Keratinocyte (primary cell): ENCODE measurements at regions not wholly inside any gene's neighbourhood (a gene's known extent, or its start where the extent isn't known, plus 50 kb on each side); places are given as distances from the start of the nearest gene placed in this dataset.

Experiments used
- DNase-seq: peaks from one replicate; pipeline ENCODE4 v3.0.0-alpha.2; 2011; ENCODE audit warnings: low read depth, missing footprints, low spot score
- FAIRE-seq: peaks from 2 replicates; lab custom pipeline; 2011; peaks lifted over from hg19 to GRCh38; lab: Jason Lieb, UNC
- H2AFZ ChIP-seq: 2 replicates; pipeline ENCODE4 v1.6.0; 2012; ENCODE audit warnings: low read length, control low read depth, inconsistent platforms; ENCODE audit not compliant: control insufficient read depth
- H3K27ac ChIP-seq: 2 replicates; pipeline ENCODE4 v1.5.1; 2011; ENCODE audit warnings: low read length; ENCODE audit not compliant: control insufficient read depth, insufficient read depth
- H3K27me3 ChIP-seq: 3 replicates; pipeline ENCODE4 v1.6.0; 2011; ENCODE audit warnings: low read length; ENCODE audit not compliant: control insufficient read depth, insufficient read depth; ENCODE audit errors: extremely low read depth
- H3K36me3 ChIP-seq, 2 experiments: 2 replicates in 1 of 2; 3 replicates in 1 of 2; pipeline ENCODE4 v1.5.1; 2011; ENCODE audit warnings: low read length in 2 of 2, mild to moderate bottlenecking in 1 of 2; ENCODE audit not compliant: control insufficient read depth in 2 of 2, insufficient read depth in 2 of 2; ENCODE audit errors: extremely low read depth in 1 of 2
- H3K4me1 ChIP-seq: 3 replicates; pipeline ENCODE4 v1.5.1; 2011; ENCODE audit warnings: low read length; ENCODE audit not compliant: control insufficient read depth, insufficient read depth; ENCODE audit errors: extremely low read depth
- H3K4me2 ChIP-seq: 3 replicates; pipeline ENCODE4 v1.6.0; 2011; ENCODE audit warnings: low read depth, low read length; ENCODE audit not compliant: control insufficient read depth, insufficient read depth; ENCODE audit errors: extremely low read depth
- H3K4me3 ChIP-seq, 3 experiments: fragments of 200-600 bp in 1 of 3; sonication (generic) in 1 of 3; 2 replicates in 2 of 3; 3 replicates in 1 of 3; pipeline ENCODE4 v1.5.1; 2011 to 2016; ENCODE audit warnings: low read length in 3 of 3, mild to moderate bottlenecking in 3 of 3, control low read depth in 2 of 3, inconsistent platforms in 1 of 3, low read depth in 1 of 3, mixed read lengths in 1 of 3, mixed run types in 1 of 3, moderate library complexity in 1 of 3; ENCODE audit not compliant: control insufficient read depth in 2 of 3, insufficient read depth in 2 of 3; ENCODE audit errors: extremely low read depth in 1 of 3
- H3K79me2 ChIP-seq: 2 replicates; pipeline ENCODE4 v1.6.0; 2012; ENCODE audit warnings: low read length; ENCODE audit not compliant: control insufficient read depth, insufficient read depth
- H3K9ac ChIP-seq: 3 replicates; pipeline ENCODE4 v1.6.0; 2011; ENCODE audit warnings: low read length; ENCODE audit not compliant: control insufficient read depth, insufficient read depth; ENCODE audit errors: extremely low read depth
- H3K9me1 ChIP-seq: 3 replicates; pipeline ENCODE4 v1.6.0; 2011; ENCODE audit warnings: low read length; ENCODE audit not compliant: control insufficient read depth, insufficient read depth; ENCODE audit errors: extremely low read depth
- H3K9me3 ChIP-seq: 2 replicates; pipeline ENCODE4 v1.5.1; 2012; ENCODE audit warnings: low read depth, low read length; ENCODE audit not compliant: control insufficient read depth
- H4K20me1 ChIP-seq: 3 replicates; pipeline ENCODE4 v1.6.0; 2011; ENCODE audit warnings: low read length; ENCODE audit not compliant: control insufficient read depth, insufficient read depth; ENCODE audit errors: extremely low read depth
- CTCF ChIP-seq, 3 experiments: IDR thresholded peaks in 1 of 3; conservative IDR thresholded peaks in 1 of 3; optimal IDR thresholded peaks in 1 of 3; 2 replicates in 2 of 3; 3 replicates in 1 of 3; pipeline versions ENCODE3 to v1.5.1; 2011; ENCODE audit warnings: low read length in 3 of 3, mild to moderate bottlenecking in 3 of 3, moderate library complexity in 2 of 3, control low read depth in 1 of 3, inconsistent platforms in 1 of 3; ENCODE audit not compliant: insufficient read depth in 2 of 3; ENCODE audit errors: extremely low read depth in 1 of 3
- EZH2 ChIP-seq: IDR thresholded peaks from one replicate; pipeline ENCODE4 v1.6.1; 2012; ENCODE audit warnings: inconsistent platforms, mild to moderate bottlenecking, low read length, moderate library complexity
- dilution Hi-C: fragments of 300-500 bp; cut with MboI; formaldehyde crosslinking; loops from one replicate; pipeline ENCODE4 v1.7.0; 2020; ENCODE audit warnings: low sequenced_read_pairs; ENCODE audit not compliant: extremely low pct_ligation_motif_present

- Histone ChIP-seq H3K4me3 (no peak overlapping the region), H3K9me1 (no peaks in the 10 kb centered on the region), H3K27ac (no peak overlapping the region), H3K9ac (no peak overlapping the region), H3K36me3 (no peaks in the 10 kb centered on the region), H3K4me1 (no peaks in the 10 kb centered on the region), H3K79me2 (no peaks in the 10 kb centered on the region), H3K4me2 (no peak overlapping the region), H3K9me3 (no peaks in the 10 kb centered on the region), H3K27me3 (no peaks in the 10 kb centered on the region), H2AFZ (no peak overlapping the region), H4K20me1 (no peaks in the 10 kb centered on the region)
- DNase-seq = no peak
- dilution Hi-C loops = no loop called here
- no peak for FAIRE-seq
- no peak for TF ChIP-seq CTCF (optimal IDR thresholded peaks at IDR 0.05 in 1 of 3, IDR thresholded peaks at IDR 0.05 in 1 of 3, conservative IDR thresholded peaks at IDR 0.05 in 1 of 3; ENCODE audit: extremely low read depth in 1 of 3, insufficient read depth in 2 of 3, low read length in 3 of 3)
- no peak for TF ChIP-seq EZH2
Measured at GRCh38 chrX:86935988-86936387, 581.6 kb upstream of the KLHL4 start.

- H3K4me3 ChIP-seq = no peak overlapping the region
- H2AFZ ChIP-seq = no peak overlapping the region
- no peaks in the 10 kb centered on the region for H4K20me1 ChIP-seq
- no peak for TF ChIP-seq EZH2
- peak in 2 of 3 experiments; percentile 58 to 61 for TF ChIP-seq CTCF (optimal IDR thresholded peaks at IDR 0.05 in 1 of 3, IDR thresholded peaks at IDR 0.05 in 1 of 3, conservative IDR thresholded peaks at IDR 0.05 in 1 of 3; ENCODE audit: extremely low read depth in 1 of 3, insufficient read depth in 2 of 3, low read length in 3 of 3)
- H3K79me2 ChIP-seq = no peaks in the 10 kb centered on the region
- FAIRE-seq = no peak
- H3K9me1 ChIP-seq = no peaks in the 10 kb centered on the region
- no peaks in the 10 kb centered on the region for H3K9me3 ChIP-seq
- H3K27me3 ChIP-seq = no peaks in the 10 kb centered on the region
- peak; percentile 0 for DNase-seq
- H3K27ac ChIP-seq = no peak overlapping the region
- dilution Hi-C loops = no loop called here
- H3K36me3 ChIP-seq = no peaks in the 10 kb centered on the region
- no peak overlapping the region for H3K4me2 ChIP-seq
- H3K9ac ChIP-seq = no peak overlapping the region
- H3K4me1 ChIP-seq = no peaks in the 10 kb centered on the region
Measured at GRCh38 chrX:86946569-86946968, 571.0 kb upstream of the KLHL4 start.
